ENCODE measurements at regions not wholly inside any gene's neighbourhood (a gene's known extent, or its start where the extent isn't known, plus 50 kb on each side); places are given as distances from the start of the nearest gene placed in this dataset.

GRCh38 chr21:35437941-35438340 is 388.8 kb upstream of the RUNX1 start:
- TF ChIP-seq POLR2A (IDR thresholded peaks at IDR 0.05), result no peak
- TF ChIP-seq CTCF (IDR thresholded peaks at IDR 0.05 in 4 of 5, conservative IDR thresholded peaks at IDR 0.05 in 1 of 5), result no peak
